Stimulated activated CD4-positive, alpha-beta T cell treated with anti-CD3 and anti-CD28 coated beads, Interleukin-1b, Interleukin-23, amount 100 ng/mL, for 48 hours (primary cell): ENCODE measurements at regions not wholly inside any gene's neighbourhood (a gene's known extent, or its start where the extent isn't known, plus 50 kb on each side); places are given as distances from the start of the nearest gene placed in this dataset.
A peak's percentile ranks its signal among the peaks of the same experiment; 100 is the strongest.

ENCODE experiments used
- DNase-seq: peaks from one replicate; pipeline ENCODE4 v3.0.0-alpha.2; 2020

DNA sequence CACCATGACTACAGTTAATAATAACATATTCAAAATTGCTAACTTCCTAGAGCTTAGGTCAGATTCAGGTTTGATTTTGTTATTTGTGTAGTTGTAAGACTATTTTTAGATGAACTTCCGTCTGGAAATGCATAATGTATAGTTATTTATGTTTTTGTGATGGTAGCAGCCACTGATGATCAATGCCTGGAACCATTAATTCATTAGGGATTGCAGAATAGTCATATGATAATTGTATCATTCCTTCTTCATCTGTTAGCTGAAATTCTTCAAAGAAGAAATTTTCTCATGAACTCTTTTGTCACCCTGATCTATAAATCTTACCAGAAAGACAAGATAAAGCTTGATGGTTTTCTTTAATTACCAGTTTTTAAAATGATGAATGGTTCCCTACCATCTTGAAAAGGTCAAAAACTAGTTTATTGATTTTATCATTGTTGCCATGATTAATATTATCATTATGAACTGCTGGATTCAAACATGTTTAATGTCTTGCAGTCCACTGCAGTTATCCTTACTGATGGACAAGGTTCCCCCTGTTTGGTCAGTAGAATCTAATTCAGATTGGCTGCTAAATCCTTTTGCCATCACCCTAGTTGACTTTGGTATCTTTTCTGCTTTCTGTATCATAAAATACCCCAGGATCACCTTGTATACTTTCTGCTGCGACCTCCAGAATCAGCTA, 433.3 kb downstream of the GPAM start:
- DNase-seq, result no peak

DNA sequence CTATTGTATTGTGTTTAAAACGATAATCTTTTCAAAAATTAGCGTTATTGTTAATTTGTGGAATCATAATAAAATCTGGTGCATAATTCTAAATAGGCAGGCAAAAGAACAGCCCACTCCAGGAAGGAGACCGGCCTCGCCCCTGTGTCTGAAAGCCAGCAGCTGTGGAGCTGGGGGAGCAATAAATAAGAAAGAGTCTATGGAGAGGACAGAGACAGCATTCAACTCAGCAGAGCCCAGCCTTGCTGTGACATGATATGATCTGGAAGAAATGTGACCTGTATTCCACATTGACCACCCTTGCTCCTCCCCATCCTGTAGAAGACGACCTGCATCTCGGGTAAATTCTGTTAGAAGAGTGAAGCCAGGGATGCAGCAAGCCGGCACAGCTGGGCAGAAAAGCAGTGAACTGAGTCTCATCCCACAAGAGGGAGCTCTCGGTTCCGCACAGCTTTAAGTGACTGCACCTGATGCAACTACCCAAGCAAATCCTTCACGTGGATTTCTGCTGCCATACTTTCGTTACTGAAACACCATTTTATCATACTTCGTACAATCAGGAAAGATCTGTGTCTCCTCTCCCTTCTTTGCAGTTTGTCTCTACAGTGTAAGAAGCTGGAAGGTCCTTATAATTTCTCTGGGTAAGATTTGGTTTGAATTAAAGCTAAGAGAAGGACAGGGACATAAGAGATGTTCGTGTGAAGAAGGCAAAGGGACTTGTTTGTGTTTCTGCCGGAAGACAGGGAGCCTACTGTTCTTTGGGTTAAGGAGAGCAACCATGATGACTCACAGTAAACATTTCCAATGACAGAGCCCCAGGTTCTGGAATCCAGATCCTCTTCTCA, 427.1 kb downstream of the GPAM start:
- DNase-seq, result peak; percentile 6

DNA sequence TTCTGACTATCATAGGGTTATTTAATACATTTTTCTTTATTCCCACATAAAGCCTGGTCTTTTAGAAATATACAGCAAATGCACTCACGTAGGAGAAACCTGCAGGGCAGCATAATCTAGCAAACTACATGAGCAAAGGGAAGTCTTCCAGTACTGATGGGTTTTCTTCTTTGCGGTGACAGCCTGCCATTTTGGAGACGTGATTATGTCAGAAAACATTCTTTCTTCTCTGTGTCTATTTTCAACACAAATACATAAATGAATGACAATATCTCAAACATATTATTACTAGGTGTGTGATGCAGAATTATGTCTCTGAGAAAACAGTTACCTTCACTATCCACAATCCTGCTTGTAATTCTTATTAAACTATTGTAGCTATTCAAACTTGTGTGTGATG, 425.0 kb downstream of the GPAM start:
- DNase-seq, result no peak

DNA sequence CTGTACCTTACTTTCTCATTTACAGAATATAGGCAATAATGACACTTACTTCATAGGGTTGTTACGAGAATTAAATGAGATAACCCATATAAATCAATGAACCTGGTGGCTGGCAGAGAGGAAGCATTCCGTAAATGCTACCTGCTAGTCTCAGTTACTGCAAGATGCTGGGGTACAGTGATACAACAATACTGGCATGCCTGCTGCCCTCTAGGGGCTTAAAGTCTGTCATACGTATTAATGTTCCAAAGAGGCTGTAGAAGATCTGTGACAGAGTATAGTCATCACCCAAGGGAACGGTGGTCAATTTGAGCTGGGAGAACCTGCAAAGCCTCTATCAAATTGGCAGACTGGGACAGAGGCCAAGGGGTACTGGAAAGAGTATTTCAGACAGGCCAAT, 421.5 kb downstream of the GPAM start:
- no peak for DNase-seq

DNA sequence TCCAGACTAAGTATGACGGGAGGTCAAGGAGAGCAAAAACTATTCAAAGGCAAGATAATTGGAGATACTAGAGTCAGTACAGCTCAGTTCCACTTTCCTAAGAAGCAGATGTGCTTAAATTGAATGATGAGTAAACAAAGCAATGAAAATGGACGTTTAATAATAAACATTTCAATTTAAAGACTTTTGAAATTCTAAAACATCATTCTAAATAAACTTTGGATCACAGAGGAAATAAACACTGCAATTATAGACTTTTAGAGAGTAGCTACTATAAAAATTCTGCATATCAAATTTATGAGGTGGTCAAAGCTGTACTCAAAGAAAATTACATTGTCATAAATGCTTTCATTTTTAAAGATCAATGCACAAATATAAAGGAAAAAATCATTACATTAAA, 418.3 kb downstream of the GPAM start:
- DNase-seq, result no peak

DNA sequence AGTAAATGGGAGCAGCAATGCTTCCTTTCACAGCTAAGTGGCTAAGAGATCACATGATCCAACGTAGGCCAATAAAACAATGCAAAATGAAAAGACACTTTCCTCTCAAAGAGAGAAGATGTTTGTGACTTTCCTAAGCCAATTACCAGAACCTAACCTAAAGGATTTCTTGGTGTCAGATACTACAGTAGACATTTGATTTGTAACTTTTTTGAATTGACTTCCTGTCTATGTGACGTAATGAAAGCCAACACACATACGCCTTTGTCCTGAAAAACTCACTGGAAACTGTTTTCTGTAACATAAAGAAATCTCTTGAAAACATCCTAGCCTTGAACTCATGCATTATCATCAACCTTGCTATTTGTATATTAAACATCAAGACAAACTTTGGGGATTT, 417.1 kb downstream of the GPAM start:
- DNase-seq, result no peak

DNA sequence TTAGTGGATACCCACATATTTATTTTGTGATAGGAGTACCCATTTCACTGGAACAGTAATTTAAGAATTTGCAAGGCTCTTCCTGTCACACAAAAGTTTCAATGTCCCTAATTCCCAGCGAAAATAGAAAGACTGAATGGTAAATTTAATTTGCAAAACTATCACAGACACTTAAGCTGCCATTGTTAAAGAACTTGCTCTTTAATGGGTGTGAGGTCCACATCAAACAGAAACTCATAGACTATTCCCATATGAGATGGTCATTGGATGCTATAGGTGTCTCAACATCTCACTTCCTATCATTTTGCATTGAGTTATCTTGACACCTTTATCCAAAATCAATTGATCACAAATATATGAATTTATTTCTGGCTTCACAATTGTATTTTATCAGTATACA, 415.9 kb downstream of the GPAM start:
- no peak for DNase-seq

DNA sequence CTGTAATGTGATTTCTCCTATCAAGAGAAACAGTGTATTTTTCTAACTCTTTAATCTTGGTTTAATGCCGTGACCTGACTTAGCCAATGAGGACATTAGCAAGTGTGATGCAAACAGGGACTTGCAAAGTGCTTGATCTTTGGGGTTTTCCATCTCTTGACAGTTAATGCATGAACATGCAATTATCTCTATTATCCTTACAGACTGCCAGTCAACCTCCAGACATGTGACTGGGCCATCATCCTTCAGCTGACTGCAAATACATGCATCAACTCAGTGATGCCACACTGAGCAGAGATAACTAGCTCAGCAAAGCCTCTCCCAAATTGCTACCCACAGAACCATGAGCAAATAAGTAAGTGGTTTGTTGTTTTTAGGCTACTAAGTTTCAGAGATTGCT, 409.6 kb downstream of the GPAM start:
- DNase-seq, result no peak

DNA sequence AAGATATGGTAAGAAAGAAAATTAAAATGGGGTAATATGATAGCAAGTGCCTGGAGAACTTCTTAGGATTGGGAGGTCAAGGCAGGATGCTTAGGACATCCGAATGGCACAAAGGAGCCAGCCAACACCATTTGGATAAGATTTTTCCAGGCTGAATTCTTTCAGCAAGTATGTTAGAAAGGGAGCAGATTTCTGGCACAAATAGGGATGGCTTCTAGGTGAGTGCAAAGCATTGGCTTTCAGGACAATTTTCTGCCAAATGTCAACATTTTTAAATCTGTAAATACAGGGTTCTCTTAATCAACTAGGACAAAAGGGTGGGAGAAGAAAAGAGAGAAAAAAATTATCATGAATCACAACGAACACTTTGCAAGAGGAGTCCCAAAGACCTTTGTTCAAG, 409.1 kb downstream of the GPAM start:
- DNase-seq, result no peak

DNA sequence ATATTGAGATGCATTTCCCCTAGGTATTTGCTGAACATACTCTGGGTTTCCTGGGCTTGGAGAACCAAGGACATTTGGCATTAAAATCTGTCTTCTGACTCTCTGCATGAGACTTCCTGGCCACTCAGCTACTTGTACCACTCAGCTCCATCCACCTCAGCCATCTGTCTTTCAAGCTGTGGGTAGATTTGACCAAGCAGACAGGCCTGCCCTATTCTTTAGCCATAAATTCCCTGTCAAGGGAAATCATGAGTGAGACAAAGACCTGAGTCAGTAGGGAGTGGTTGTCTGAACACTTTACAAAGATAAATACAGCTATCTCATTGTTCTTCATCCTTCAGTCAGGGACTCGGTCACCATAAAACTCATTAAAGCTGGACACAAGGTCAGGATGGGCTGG, 399.1 kb downstream of the GPAM start:
- DNase-seq, result no peak

DNA sequence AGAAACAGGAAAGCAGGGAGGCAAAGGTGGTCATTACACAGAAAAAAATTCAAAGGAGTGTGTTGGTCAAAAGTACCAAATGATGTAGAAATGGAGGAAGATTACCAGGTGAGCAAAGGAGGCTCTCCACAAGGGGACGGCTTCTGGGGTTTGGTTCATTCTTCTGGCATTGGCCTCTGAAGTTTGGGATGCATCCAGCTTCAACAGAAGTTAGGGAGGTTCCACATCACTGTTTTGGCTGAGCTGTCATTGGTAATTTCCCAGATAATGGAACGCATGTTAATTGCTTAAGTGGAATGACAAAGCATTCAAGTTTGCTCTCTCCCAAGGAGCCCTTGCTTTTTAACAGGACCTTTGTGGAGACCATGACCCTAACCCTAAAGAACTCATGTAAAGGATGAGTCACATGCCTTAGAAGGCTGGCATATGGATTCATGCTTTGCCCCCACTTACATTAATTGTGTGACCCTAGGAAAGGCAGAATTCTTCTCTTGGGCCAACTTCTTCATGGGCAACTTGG, 398.6 kb downstream of the GPAM start:
- no peak for DNase-seq

DNA sequence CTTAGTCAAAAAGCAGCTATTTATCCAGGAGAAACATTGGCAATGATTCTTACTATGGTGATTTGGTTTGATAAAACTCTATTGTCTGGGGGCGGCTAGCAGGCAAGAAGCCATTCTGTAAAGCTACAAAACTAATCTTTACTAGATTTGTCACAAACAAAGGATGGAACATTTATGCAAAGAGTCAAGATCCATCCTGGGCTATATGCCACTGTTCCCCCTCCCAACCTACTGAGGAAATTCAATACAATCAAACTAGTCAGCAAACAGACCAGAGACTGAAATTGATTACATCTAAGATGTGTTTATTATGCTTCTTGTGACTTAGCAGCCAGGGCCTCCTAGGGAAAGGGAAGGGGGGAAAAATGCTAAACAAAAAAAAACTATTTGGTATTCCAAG, 397.6 kb downstream of the GPAM start:
- DNase-seq, result no peak

DNA sequence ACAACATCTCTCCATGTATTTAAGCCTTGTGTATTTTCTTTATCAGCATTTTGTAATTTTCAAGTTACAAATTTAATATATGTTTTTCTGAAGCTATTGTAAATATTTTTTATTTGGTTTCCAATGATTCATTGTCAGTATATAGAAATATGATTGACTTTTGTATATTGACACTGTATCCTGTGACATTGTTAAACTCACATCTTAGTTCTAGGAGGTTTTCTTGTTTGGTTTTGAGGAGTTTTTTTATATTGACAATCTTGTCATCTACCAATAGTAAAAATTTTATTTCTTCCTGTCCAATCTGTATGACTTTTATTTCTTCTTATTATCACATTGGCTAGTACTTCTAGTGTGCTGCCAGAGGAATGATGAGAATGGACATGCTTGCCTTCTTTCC, 393.7 kb downstream of the GPAM start:
- no peak for DNase-seq

DNA sequence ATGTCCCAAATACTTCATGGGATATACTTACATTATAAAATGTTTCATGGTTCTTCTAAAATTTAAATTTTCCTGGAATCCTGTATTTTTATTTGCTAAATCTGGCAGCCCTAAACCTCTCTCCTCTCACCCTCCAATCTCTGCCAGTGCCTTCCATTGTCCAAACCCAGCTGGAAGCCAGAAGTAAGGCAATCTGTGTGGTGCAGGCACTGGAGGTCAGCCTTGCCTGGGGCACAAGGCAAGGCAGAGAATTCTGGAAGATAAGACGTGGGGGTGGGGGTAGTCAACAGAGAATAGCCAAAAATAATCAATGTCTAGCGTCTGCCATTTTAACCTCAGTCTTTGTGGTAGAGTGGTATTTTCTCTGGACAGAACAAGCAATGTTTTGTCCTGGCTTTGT, 381.7 kb downstream of the GPAM start:
- DNase-seq, result no peak

DNA sequence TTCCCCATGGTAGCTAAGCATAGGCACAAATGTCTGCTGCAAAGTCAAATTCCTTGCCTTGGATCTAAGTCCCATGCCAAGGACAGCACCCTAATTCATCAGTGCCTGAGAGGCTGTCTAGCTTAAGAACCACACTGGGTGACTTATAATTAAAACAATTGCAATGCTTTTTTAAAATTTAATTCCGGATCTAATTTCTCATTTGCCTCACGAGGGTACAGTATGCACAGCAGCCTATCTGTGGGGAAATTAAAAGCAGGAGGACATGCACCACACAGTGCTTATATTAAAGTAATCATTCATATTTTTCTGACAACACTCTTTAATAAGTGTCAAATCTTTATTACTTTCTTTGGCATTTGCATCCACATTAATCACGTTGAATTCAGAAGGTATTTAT, 378.8 kb downstream of the GPAM start:
- no peak for DNase-seq

DNA sequence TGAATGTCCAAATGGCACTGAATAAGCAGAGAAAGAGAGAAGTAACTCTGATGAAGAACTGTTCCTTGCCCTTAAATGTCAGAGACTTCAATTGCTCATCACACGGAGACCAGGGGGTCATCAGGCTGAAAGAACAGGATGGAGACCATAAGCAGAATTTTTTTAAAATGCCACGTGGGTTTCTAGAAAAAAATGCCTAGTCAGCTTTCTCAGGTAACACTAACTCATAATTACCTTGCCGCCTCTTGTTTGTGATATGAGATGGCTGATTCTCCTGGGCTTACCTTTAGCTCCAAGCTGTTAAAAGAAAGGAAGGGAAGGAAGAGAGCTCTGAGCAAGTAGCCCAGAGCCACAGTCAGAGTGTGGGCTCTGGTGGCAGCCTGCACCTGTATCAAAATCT, 372.0 kb downstream of the GPAM start:
- DNase-seq, result no peak

DNA sequence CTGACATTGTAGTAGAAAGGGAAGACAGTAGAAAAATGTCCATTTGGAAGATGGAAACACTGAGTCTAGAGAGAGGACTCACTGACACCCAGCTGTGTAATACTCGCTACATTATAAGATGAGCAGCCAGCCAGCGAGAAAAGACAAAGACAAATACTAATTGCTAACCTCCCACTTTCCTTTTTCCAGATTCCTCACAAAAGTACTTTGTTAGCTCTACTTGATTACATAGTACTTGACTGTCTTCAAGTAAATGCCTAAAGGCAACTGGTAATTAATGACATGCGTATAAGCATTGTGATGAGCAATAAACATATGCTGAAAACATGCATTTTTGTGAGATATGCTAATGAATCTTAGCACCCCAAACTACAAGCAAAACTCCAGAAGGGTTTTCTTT, 363.1 kb downstream of the GPAM start:
- DNase-seq, result no peak

DNA sequence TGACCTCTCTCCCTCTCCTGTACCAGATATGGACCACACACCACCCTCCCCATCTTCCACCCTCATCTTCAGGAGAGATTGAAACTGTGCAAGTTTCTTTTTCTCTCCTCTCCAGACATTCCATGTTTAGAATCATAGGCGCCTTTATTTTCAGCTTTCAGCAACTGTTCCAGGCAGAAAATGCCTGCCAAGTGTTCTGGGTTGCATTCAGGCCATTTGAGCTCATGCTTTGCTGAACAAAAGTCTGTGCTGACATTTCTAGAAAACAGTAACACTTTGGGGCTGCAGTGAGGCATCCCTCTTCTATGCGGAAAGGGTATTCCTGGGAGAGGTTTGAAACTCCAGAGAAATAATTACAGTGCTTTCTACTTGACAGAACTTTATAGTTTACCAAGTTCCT, 361.7 kb downstream of the GPAM start:
- no peak for DNase-seq

DNA sequence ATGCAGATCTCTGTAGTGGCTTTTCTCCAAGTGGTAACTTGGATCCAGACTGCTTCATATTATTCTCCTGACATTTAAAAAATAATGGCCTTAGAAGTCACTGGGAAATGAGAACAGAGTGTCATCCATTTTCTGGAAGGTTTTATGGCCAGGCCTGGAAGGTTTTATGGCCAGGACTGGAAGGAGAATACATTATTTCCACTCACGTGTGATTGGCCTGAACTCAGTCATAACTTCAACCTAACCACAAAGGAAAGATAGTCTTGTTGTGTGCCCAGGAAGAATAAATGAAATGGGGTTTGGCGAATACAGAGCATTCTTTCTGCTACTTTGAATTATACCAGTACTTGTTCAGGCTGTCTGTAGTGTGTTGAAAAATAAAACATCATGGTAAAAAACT, 360.9 kb downstream of the GPAM start:
- no peak for DNase-seq

DNA sequence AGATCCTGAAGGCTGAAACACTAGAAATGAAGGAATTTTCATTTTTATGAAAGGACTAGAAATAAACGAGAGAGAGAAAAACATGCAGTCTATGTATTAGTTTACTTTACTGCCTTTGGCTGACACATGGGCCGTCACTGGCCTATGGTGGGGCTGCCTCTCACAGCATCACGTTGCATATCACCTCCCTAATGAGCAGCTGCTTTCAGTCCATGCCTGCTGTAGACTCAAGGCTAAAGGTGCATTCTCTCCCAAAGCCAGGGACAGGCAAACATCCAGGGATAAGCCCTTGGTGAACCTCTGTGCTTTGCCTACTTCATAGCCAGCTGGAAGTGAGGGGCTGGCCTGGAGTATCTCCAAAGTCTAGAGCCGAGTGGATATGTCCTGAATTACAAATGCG, 359.4 kb downstream of the GPAM start:
- no peak for DNase-seq

DNA sequence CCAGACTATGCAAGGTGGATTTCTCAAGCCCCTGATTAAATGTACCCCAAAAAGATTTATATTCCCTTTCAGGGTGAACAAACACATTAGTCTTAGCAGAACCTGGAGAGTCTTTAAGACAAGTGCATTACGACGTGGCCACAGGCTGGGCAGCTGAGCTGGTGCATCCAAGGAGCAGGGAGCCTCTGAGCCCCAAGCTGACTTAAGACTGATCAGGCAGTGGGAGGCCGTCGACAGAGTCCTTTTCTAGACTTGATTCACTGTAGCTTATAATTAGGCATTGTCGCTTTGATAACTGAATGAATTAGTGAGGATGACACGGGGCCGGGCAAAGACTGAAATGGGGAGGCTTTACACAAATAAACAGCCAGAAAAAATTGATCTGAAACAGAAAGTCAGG, 353.2 kb downstream of the GPAM start:
- DNase-seq, result no peak

DNA sequence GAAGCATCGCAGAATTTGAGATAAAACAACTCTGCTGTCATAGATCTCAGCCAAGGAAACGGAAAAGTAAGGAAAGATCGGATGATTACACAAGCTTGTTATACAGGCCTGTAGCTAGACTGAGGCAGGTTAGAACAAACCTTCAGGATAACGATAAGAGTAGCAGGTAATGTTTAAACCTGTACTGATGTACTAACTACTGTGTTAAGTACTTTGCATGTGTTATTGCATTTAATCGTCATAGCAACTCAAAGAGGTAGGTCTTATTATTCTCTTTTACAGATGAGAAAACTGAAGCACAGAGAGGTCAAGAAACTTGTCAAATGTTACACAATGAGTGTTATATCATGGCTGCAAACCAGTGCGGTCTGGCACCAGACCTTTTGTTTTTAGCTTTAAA, 352.5 kb downstream of the GPAM start:
- DNase-seq, result no peak

DNA sequence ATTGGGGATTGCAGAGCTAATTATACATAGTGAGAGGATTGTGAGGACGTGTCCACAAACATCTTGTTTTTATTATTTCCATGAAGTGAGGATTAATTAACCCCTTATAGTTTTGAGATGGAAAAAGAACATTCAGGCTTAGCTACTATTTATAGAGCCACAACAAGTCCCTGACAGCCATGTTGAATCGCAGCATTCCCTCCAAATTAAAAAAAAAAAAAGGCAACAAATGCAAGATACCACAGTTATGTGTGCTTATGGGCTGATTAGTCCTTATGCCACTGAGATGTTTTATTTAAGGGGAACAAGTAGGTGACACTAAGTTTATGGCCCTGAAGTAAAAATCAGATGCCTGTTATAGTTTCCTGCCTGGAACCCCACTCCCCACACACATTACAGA, 350.3 kb downstream of the GPAM start:
- DNase-seq, result no peak

DNA sequence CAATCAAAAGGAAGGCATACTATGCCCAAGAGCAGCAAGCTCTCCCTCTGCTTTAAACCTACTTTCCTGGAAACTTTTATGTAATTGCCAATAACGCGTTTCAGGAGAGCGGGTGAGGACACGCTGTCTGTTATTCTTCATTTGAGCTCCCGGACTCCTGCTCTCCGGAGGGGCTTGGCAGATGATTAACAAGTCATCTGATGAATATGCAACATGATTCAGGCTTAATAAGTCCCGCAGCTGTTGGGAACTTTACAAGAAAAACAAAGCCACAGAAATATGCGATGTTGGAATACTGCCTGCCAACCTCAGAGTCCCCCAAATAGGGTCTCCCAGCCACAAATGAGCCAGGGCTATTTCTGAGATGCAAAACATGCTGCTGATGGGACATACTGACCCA, 348.0 kb downstream of the GPAM start:
- no peak for DNase-seq

DNA sequence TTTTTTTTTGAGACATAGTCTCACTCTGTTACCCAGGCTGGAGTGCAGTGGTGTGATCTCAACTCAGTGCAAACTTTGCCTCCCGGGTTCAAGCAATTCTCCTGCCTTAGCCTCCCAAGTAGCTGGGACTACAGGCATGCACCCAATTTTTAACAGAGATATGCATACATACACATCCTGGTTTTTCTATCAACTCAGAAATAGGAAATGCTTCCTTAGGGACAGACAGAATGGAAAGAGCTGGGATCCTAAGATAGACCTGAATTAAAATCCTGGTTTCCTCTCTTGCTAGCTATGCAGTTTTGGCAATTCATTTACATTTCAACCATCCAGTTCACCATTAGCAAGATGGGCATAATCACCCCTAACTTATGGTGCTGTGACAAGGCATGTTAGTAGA, 347.5 kb downstream of the GPAM start:
- no peak for DNase-seq
